Ammon's horn (tissue), 1 donor: ENCODE measurements at regions not wholly inside any gene's neighbourhood (a gene's known extent, or its start where the extent isn't known, plus 50 kb on each side); places are given as distances from the start of the nearest gene placed in this dataset.

Experiments
- DNase-seq: peaks from one replicate; pipeline ENCODE4 v3.0.0-alpha.2; 2016; ENCODE audit warnings: low spot score

DNA sequence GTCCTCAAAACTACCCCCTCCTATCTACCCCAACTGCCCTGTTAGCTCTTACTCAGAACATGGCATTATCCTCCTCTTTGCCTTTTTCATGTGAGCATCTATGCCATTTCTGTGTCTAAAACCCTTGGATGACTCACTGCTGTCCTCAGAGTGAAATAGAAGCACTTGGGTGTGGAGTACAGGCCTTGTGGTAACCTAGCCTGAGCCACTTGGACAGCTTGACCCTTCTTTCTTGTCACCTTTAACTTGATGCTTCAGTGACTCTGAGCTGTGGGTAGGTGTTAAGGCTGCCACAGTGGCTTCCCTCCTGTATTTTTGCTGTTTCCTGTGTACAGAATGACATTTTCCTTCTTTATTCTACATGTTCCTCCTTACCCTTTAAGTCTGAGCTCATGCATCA is 391.4 kb downstream of the SH3GL2 start:
- no peak for DNase-seq

DNA sequence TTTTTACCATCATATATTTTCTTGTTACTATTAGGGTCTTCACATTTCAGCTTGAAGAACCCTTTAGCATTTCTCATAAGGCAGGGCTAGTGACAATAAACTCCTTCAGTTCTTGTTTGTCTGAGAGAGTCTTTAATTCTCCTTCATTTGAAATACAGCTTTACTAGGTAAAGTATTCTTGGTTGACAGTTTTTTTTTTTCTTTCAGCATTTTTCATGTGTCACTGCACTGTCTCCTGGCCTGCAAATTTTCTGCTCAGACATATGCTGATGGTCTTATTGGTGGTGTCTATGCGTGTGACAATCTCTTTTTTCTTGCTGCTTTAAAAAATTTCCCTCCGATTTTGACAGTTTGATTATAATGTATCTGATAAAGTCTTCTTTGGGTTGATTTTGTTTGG is 399.9 kb downstream of the SH3GL2 start:
- DNase-seq, result no peak

GRCh38 chr9:17986595-17986994 is 407.7 kb downstream of the SH3GL2 start:
- DNase-seq, result no peak

- no peak for DNase-seq
These were observed 408.3 kb downstream of the SH3GL2 start for GRCh38 chr9:17987189-17987588.

- no peak for DNase-seq
These were observed 409.6 kb downstream of the SH3GL2 start for GRCh38 chr9:17988489-17988888.

GRCh38 chr9:17990602-17991001 is 411.7 kb downstream of the SH3GL2 start:
- DNase-seq, result no peak

DNA sequence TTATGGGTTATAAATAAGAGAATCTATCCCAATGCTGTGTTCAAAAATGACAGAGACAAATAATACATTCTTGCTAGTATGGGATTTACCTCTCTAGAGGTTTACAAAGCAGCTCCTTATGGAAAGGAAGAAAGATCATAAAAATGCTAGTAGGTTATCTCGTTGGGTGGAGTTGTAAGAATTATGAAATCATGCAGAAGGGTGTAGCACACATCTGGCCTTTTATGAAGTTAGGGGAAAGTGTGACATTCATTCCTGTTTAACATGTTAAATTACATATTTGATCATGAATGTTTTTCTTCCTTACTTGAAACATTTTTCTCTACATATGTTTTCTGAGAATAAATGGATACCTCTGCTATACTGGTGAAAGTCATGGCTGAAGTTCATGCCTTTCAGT is 414.2 kb downstream of the SH3GL2 start:
- DNase-seq, result no peak

DNA sequence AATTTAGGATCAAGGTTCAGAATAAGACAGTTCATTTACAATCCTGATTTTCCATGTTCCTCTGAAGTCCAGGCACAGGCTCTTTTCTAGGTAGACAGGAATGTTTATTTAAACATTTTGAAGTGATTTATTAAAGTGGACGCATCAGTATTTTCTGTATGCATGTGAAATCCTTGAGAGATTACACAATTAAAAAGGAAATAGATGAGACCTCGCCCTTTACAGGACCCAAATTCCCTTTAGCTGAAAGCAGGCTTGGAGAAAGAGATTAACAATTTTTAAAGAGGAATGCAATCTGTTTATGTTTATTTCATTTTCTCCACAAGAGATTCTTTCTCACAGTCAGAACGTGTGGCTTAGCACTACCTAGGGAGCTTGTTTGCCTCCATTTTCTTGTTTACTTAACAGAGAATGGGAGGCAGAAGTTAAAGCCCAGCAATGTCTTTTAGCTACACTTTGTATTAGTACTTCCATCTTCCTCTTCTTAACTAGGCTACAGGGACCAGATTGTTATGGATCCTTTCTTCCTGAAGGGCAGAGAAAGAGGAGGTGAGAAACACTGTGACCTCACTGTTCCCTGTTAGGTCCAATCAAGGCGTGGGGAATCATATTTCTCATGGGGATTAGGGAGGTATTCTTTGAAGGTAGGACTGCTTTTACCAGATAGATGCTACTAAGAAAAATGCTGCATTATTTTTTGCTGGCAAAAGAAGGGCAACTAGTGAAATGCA is 416.0 kb downstream of the SH3GL2 start:
- no peak for DNase-seq

GRCh38 chr9:17996728-17997127 is 417.9 kb downstream of the SH3GL2 start:
- DNase-seq, result no peak

GRCh38 chr9:18002718-18003438 is 424.0 kb downstream of the SH3GL2 start:
- no peak for DNase-seq

- DNase-seq, result no peak
These were observed 427.7 kb downstream of the SH3GL2 start for GRCh38 chr9:18006591-18006990.

DNA sequence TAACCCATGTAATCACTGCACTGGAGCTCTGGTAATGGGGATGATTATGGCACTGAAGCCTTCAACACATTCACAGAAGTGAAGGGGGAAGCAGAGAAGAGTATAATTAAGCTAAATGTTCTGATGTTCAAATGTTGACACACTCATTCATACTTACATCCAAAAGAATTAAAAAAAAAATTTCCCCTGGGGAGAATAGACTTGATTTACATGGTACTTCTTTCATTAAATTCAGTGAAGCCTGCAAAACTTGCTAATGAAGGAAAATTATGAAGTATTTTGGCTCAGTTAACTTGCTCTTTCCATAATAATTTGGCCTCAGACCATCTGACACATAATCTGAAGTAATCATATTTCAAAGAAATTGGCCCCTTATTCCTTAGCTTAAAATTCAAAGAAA is 428.8 kb downstream of the SH3GL2 start:
- DNase-seq, result no peak

- no peak for DNase-seq
These were observed 431.0 kb downstream of the SH3GL2 start for GRCh38 chr9:18009902-18010301.

DNA sequence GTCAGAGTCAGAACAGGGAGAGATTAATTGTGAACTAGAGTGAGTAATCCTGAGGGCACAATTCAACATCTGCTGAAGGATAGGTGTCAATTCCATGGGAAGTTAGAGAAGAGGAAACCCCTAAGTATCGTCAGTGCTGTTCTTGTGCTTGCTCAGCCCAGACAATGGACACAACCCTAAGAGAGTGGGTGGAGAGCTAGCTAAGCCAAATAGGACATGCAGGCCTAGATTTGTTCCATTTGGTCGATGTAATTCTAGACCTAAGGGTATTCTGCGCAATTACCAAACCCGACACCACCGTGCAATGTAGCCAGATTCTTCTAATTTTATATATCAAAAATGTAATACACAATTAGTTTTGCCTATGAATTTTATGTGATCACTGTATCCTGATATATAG is 431.6 kb downstream of the SH3GL2 start:
- no peak for DNase-seq

DNA sequence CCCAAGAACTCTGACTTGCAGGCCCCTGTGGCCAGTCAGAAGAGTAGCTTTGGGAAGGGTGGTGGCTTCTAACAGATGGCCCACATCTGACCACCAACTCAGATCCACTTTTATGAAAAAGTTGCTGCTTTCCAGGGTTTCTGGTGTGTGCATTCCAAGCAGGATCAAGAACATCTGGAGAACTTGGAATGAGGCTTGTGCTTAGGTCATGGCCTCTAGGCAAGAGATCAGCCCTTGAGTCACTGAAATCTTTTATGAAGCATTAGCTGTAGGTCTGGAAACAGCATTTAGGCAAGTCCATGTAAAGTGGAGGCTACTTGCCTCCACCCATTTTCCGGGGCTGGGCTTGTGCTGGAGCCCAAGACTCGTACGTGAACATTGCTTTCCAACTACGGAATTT is 433.3 kb downstream of the SH3GL2 start:
- DNase-seq, result no peak

DNA sequence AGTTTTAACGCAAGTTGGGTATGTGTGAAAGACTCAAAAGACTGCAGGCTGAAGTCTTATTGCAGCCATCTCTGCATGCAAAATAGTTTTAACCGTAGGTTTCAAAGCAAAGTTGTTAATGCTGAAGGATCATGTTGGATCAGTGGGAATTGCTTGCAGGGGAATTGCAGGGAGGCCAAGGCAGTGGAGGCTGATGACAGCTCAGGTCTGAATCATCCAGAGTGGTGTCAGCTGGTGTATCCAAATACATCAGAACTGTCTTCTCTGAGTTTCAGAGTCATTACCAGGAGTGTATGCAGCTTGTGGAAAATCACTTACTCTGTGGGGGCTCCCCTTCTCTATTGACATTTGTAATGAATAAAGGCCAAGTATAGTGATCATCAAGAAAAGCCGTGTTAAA is 435.7 kb downstream of the SH3GL2 start:
- peak; percentile 3 for DNase-seq

GRCh38 chr9:18015116-18015515 is 436.2 kb downstream of the SH3GL2 start:
- no peak for DNase-seq

- no peak for DNase-seq
These were observed 438.3 kb downstream of the SH3GL2 start for GRCh38 chr9:18017136-18017535.

- DNase-seq, result no peak
These were observed 439.4 kb downstream of the SH3GL2 start for GRCh38 chr9:18018221-18018620.

GRCh38 chr9:18018661-18019060 is 439.8 kb downstream of the SH3GL2 start:
- no peak for DNase-seq

DNA sequence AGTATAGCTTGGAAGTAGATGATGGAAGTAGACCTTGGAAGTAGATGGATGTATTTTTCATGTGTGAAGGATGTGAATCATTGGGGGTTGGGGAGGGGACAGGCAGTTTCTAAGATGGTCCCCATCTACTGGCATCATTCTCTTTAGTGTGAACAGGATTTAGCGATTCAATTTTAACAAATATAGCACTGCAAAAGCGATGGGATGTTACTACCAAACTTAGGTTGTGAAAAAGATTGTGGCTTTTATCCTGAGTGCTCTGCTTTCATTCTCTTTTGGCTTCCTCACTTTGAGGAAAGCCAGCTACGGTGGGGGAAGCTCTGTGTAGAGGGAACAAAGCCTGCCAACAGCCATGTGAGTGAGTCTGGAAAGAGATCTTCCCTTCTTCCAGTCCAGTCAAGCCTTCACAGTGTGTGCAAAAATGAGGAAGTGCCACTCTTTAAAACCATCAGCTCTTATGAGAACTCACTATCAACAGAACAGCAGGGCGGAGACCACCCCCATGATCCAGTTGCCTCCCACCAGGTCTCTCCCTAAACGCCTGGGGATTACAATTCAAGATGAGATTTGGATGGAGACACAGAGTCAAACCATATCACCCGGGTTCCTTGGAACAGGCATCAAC is 441.4 kb downstream of the SH3GL2 start:
- DNase-seq, result no peak

GRCh38 chr9:18022642-18023041 is 443.8 kb downstream of the SH3GL2 start:
- DNase-seq, result no peak

DNA sequence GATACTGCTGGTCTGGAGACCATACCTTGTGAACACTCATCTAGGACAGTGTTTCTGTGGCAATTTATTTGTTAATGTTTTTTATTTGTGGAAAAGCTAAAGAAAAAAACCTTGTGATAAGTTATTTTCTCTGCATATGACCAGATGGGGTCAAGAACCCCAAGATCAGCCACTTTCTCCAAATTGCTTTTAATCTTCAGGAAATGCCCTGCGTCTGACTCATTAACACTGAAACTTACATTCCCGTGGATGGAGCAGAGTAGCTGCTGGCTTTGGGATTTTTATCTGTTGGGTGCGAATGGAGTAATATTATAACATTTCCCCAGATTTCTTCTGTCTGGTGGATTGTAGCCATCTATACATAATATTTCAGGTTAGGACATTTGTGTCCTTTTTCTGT is 444.5 kb downstream of the SH3GL2 start:
- DNase-seq, result no peak
